A673 (cell line): ENCODE measurements at regions not wholly inside any gene's neighbourhood (a gene's known extent, or its start where the extent isn't known, plus 50 kb on each side); places are given as distances from the start of the nearest gene placed in this dataset.

Experiments used
- BruUV-seq: library from RNA; stranded (reverse); fragments of 400-500 nt; replicated peaks from 2 replicates; lab custom pipeline; 2021; lab: Mats Ljungman, UMichigan
- CTCF ChIA-PET: fragments of 300-600 bp; sonication (Branson Sonifier 250); formaldehyde crosslinking; loops from one replicate; lab custom pipeline; 2022; ENCODE audit warnings: antibody characterized with exemption; lab: Charles Lee
- POLR2A ChIA-PET: fragments of 300-600 bp; sonication (Branson Sonifier 250); formaldehyde crosslinking; loops from one replicate; lab custom pipeline; 2022; ENCODE audit warnings: antibody characterized with exemption; ENCODE audit not compliant: low non-redundant PET; lab: Charles Lee
- DNase-seq: peaks from one replicate; pipeline ENCODE4 v3.0.0-alpha.2; 2015; ENCODE audit warnings: low spot score
- H3K27ac ChIP-seq: fragments of 200-600 bp; sonication (generic); 2 replicates; pipeline ENCODE4 v1.5.1; 2016; ENCODE audit warnings: mixed run types, low read depth, mild to moderate bottlenecking, mixed read lengths, antibody characterized with exemption, low read length; ENCODE audit not compliant: poor library complexity, severe bottlenecking
- H3K27me3 ChIP-seq: fragments of 200-600 bp; sonication (generic); replicated peaks from 2 replicates; pipeline ENCODE4 v1.6.1; 2017; ENCODE audit warnings: mixed run types, low read depth, mild to moderate bottlenecking, mixed read lengths, antibody characterized with exemption, low read length; ENCODE audit not compliant: insufficient read depth, poor library complexity
- H3K36me3 ChIP-seq: fragments of 200-600 bp; sonication (generic); 2 replicates; pipeline ENCODE4 v1.6.1; 2016; ENCODE audit warnings: mixed run types, mild to moderate bottlenecking, mixed read lengths, antibody characterized with exemption, low read length; ENCODE audit not compliant: insufficient read depth, poor library complexity, severe bottlenecking
- H3K4me1 ChIP-seq: fragments of 200-600 bp; sonication (generic); 2 replicates; pipeline ENCODE4 v1.6.1; 2017; ENCODE audit warnings: mixed run types, mild to moderate bottlenecking, mixed read lengths, antibody characterized with exemption, low read length; ENCODE audit not compliant: insufficient read depth, poor library complexity, severe bottlenecking
- H3K4me3 ChIP-seq: fragments of 200-600 bp; sonication (generic); 2 replicates; pipeline ENCODE4 v1.5.1; 2016; ENCODE audit warnings: low read depth, mixed run types, mild to moderate bottlenecking, mixed read lengths, low read length; ENCODE audit not compliant: poor library complexity, severe bottlenecking
- H3K9me3 ChIP-seq: fragments of 200-600 bp; sonication (generic); 2 replicates; pipeline ENCODE4 v1.6.1; 2016; ENCODE audit warnings: mixed run types, low read depth, mild to moderate bottlenecking, mixed read lengths, antibody characterized with exemption, low read length; ENCODE audit not compliant: poor library complexity, severe bottlenecking
- CTCF ChIP-seq: fragments of 300-800, 200-600 bp; sonication (generic); conservative IDR thresholded peaks from 2 replicates; pipeline ENCODE4 v1.5.1; 2017; ENCODE audit warnings: low read depth, mild to moderate bottlenecking, antibody characterized with exemption, low read length, moderate library complexity, mixed read lengths
- EZH2 ChIP-seq: fragments of 200-600 bp; sonication (generic); IDR thresholded peaks from 2 replicates; pipeline ENCODE4 v1.6.1; 2017; ENCODE audit warnings: borderline replicate concordance, low read depth, mild to moderate bottlenecking, mixed read lengths, antibody characterized with exemption, low read length; ENCODE audit not compliant: poor library complexity, severe bottlenecking
- intact Hi-C: fragments of 100-400 bp; cut with micrococcal nuclease; formaldehyde crosslinking; loops from one replicate; pipeline ENCODE4 v1.10.0; 2022; ENCODE audit not compliant: unreplicated experiment

GRCh38 chrX:63934791-63935190, 149.8 kb upstream of the ARHGEF9 start:
- H3K4me1 ChIP-seq, result no peaks in the 10 kb centered on the region
- ChIA-PET CTCF (no interaction called here), POLR2A (no interaction called here)
- DNase-seq, result no peak
- intact Hi-C loops, result no loop called here
- no peak overlapping the region for H3K4me3 ChIP-seq
- no TSS peak for BruUV-seq
- no peak overlapping the region for H3K27ac ChIP-seq
- H3K9me3 ChIP-seq, result peaks cover 12% of the 10 kb centered on the region
- H3K36me3 ChIP-seq, result no peaks in the 10 kb centered on the region
- TF ChIP-seq CTCF, result no peak
- no peak for TF ChIP-seq EZH2
- H3K27me3 ChIP-seq, result no peaks in the 10 kb centered on the region

- intact Hi-C loops, result no loop called here
Measured at GRCh38 chrX:63934160-63934559, 149.1 kb upstream of the ARHGEF9 start.

GRCh38 chrX:63932907-63933306, 147.9 kb upstream of the ARHGEF9 start:
- no peak overlapping the region for H3K27ac ChIP-seq
- ChIA-PET POLR2A (no interaction called here), CTCF (no interaction called here)
- H3K36me3 ChIP-seq, result no peaks in the 10 kb centered on the region
- no peak overlapping the region for H3K4me3 ChIP-seq
- DNase-seq, result no peak
- no peaks in the 10 kb centered on the region for H3K27me3 ChIP-seq
- intact Hi-C loops, result no loop called here
- peaks cover 12% of the 10 kb centered on the region for H3K9me3 ChIP-seq
- no TSS peak for BruUV-seq
- TF ChIP-seq EZH2 (no peak), CTCF (no peak)
- H3K4me1 ChIP-seq, result no peaks in the 10 kb centered on the region

More at GRCh38 chrX:63934160-63934559, 149.1 kb upstream of the ARHGEF9 start:
- CTCF ChIA-PET, result no interaction called here
- Histone ChIP-seq H3K4me3 (no peak overlapping the region), H3K27me3 (no peaks in the 10 kb centered on the region), H3K27ac (no peak overlapping the region), H3K36me3 (no peaks in the 10 kb centered on the region), H3K9me3 (peaks cover 12% of the 10 kb centered on the region), H3K4me1 (no peaks in the 10 kb centered on the region)
- no TSS peak for BruUV-seq
- POLR2A ChIA-PET, result no interaction called here
- no peak for DNase-seq
- TF ChIP-seq EZH2 (no peak), CTCF (no peak)
